SK-N-SH (cell line): ENCODE measurements at regions not wholly inside any gene's neighbourhood (a gene's known extent, or its start where the extent isn't known, plus 50 kb on each side); places are given as distances from the start of the nearest gene placed in this dataset.

Source experiments
- CTCF ChIA-PET: fragments of 300-600, 350-600 bp; formaldehyde crosslinking; extraction: SDS; loops from one replicate; lab custom pipeline; 2021; lab: Yijun Ruan, JAX
- POLR2A ChIA-PET: fragments of 350-600 bp; sonication (Branson Sonifier 250); formaldehyde crosslinking; extraction: SDS; loops from one replicate; lab custom pipeline; 2020; ENCODE audit warnings: antibody characterized with exemption, inconsistent platforms; lab: Yijun Ruan, JAX
- DNase-seq: peaks from one replicate; pipeline ENCODE4 v3.0.0; 2012
- H2AFZ ChIP-seq: fragments of 200-600 bp; sonication (generic); 2 replicates; pipeline ENCODE4 v1.8.1; 2016; ENCODE audit warnings: antibody characterized with exemption, mild to moderate bottlenecking, low read depth
- H3F3A ChIP-seq: fragments of 200-600 bp; sonication (generic); replicated peaks from 2 replicates; pipeline ENCODE3; 2016; ENCODE audit warnings: antibody characterized with exemption, mild to moderate bottlenecking; ENCODE audit not compliant: insufficient read depth
- H3K27ac ChIP-seq, 2 experiments: fragments of 200-500 bp in 1 of 2; fragments of 200-600 bp in 1 of 2; sonication (Bioruptor generic) in 1 of 2; sonication (generic), shearing (Covaris generic) in 1 of 2; 2 replicates each; pipeline versions ENCODE4 v1.5.1 to v1.6.1; 2014 to 2016; ENCODE audit warnings: low read depth in 2 of 2, inconsistent platforms in 1 of 2, low read length in 1 of 2, mild to moderate bottlenecking in 1 of 2, mixed read lengths in 1 of 2
- H3K27me3 ChIP-seq: fragments of 200-600 bp; sonication (generic), shearing (Covaris generic); 2 replicates; pipeline ENCODE4 v1.6.1; 2016; ENCODE audit warnings: mixed run types; ENCODE audit not compliant: insufficient read depth
- H3K36me3 ChIP-seq, 2 experiments: fragments of 200-500 bp in 1 of 2; fragments of 200-600 bp in 1 of 2; sonication (Bioruptor generic) in 1 of 2; sonication (generic) in 1 of 2; replicated peaks in 1 of 2; 2 replicates each; pipeline versions ENCODE3 to v1.5.1; 2014 to 2016; ENCODE audit warnings: low read length in 1 of 2, mild to moderate bottlenecking in 1 of 2; ENCODE audit not compliant: insufficient read depth in 2 of 2, control insufficient read depth in 1 of 2
- H3K4me1 ChIP-seq, 2 experiments: fragments of 200-500 bp in 1 of 2; fragments of 200-600 bp in 1 of 2; sonication (Bioruptor generic) in 1 of 2; sonication (generic), shearing (Covaris generic) in 1 of 2; 2 replicates each; pipeline versions ENCODE4 v1.5.1 to v1.6.1; 2014 to 2016; ENCODE audit warnings: low read depth in 1 of 2, low read length in 1 of 2, mixed run types in 1 of 2; ENCODE audit not compliant: insufficient read depth in 2 of 2, control insufficient read depth in 1 of 2
- H3K4me2 ChIP-seq: fragments of 200-600 bp; sonication (generic), shearing (Covaris generic); 2 replicates; pipeline ENCODE4 v1.6.1; 2017; ENCODE audit warnings: mixed run types
- H3K4me3 ChIP-seq, 2 experiments: fragments of 200-500 bp in 1 of 2; fragments of 200-600 bp in 1 of 2; sonication (Bioruptor generic) in 1 of 2; sonication (generic), shearing (Covaris generic) in 1 of 2; 2 replicates each; pipeline versions ENCODE4 v1.5.1 to v1.8.1; 2014 to 2016; ENCODE audit warnings: low read depth in 2 of 2, inconsistent platforms in 1 of 2, low read length in 1 of 2, mild to moderate bottlenecking in 1 of 2, mixed read lengths in 1 of 2, moderate library complexity in 1 of 2
- H3K79me2 ChIP-seq: fragments of 200-600 bp; sonication (generic); 2 replicates; pipeline ENCODE4 v1.8.1; 2017; ENCODE audit warnings: mild to moderate bottlenecking; ENCODE audit not compliant: insufficient read depth
- H3K9ac ChIP-seq: fragments of 200-600 bp; sonication (generic); 2 replicates; pipeline ENCODE4 v1.6.1; 2017; ENCODE audit warnings: mixed run types
- H3K9me2 ChIP-seq: fragments of 200-600 bp; sonication (generic); 2 replicates; pipeline ENCODE4 v1.6.1; 2017; ENCODE audit warnings: mixed run types
- H3K9me3 ChIP-seq: fragments of 200-600 bp; sonication (generic); 2 replicates; pipeline ENCODE4 v1.6.1; 2017; ENCODE audit warnings: mixed run types, mild to moderate bottlenecking, moderate library complexity
- H4K20me1 ChIP-seq: fragments of 200-600 bp; sonication (generic); 2 replicates; pipeline ENCODE4 v1.6.1; 2017; ENCODE audit warnings: mild to moderate bottlenecking, mixed run types; ENCODE audit not compliant: insufficient read depth
- CHD2 ChIP-seq: fragments of 150-350 bp; IDR thresholded peaks from 2 replicates; pipeline ENCODE4 v1.6.1; 2018; ENCODE audit warnings: low read length; ENCODE audit not compliant: partially characterized antibody
- GABPA ChIP-seq: IDR thresholded peaks from 2 replicates; pipeline ENCODE4 v1.4.0; 2012; ENCODE audit warnings: low read depth, mild to moderate bottlenecking
- GATA2 ChIP-seq: sonication (generic); formaldehyde crosslinking; IDR thresholded peaks from 2 replicates; pipeline ENCODE4 v1.5.0; 2020; ENCODE audit warnings: mild to moderate bottlenecking, missing genetic modification reagents
- IRF3 ChIP-seq: fragments of 150-350 bp; IDR thresholded peaks from 2 replicates; pipeline ENCODE4 v1.6.1; 2016; ENCODE audit warnings: mild to moderate bottlenecking, low read depth, low read length
- RAD21 ChIP-seq: IDR thresholded peaks from 2 replicates; pipeline ENCODE4 v1.6.1; 2012; ENCODE audit warnings: mild to moderate bottlenecking, low read length
- RCOR1 ChIP-seq: fragments of 150-350 bp; IDR thresholded peaks from 2 replicates; pipeline ENCODE4 v1.6.1; 2017; ENCODE audit warnings: antibody characterized with exemption, low read length
- SIN3A ChIP-seq: IDR thresholded peaks from 2 replicates; pipeline ENCODE4 v1.6.1; 2012; ENCODE audit warnings: low read depth, mild to moderate bottlenecking, low read length, moderate library complexity, borderline replicate concordance
- TAF1 ChIP-seq: IDR thresholded peaks from 2 replicates; pipeline ENCODE4 v1.6.1; 2012; ENCODE audit warnings: low read depth, mild to moderate bottlenecking, low read length, moderate library complexity, borderline replicate concordance
- TCF12 ChIP-seq: IDR thresholded peaks from 2 replicates; pipeline ENCODE4 v1.4.0; 2012
- TEAD4 ChIP-seq: IDR thresholded peaks from 2 replicates; pipeline ENCODE4 v1.4.0; 2012; ENCODE audit warnings: mild to moderate bottlenecking, borderline replicate concordance; ENCODE audit not compliant: insufficient read depth
- USF2 ChIP-seq: fragments of 150-350 bp; IDR thresholded peaks from 2 replicates; pipeline ENCODE4 v1.6.1; 2017; ENCODE audit warnings: antibody characterized with exemption, low read length, low read depth, borderline replicate concordance
- YY1 ChIP-seq: IDR thresholded peaks from 2 replicates; pipeline ENCODE4 v1.4.0; 2012; ENCODE audit warnings: low read depth, mild to moderate bottlenecking
- WGBS: methylation state at CpG from one replicate; pipeline ENCODE4 v1.1.6; 2017; ENCODE audit warnings: low lambda C conversion rate; 5-methylcytosine and 5-hydroxymethylcytosine counted together

DNA sequence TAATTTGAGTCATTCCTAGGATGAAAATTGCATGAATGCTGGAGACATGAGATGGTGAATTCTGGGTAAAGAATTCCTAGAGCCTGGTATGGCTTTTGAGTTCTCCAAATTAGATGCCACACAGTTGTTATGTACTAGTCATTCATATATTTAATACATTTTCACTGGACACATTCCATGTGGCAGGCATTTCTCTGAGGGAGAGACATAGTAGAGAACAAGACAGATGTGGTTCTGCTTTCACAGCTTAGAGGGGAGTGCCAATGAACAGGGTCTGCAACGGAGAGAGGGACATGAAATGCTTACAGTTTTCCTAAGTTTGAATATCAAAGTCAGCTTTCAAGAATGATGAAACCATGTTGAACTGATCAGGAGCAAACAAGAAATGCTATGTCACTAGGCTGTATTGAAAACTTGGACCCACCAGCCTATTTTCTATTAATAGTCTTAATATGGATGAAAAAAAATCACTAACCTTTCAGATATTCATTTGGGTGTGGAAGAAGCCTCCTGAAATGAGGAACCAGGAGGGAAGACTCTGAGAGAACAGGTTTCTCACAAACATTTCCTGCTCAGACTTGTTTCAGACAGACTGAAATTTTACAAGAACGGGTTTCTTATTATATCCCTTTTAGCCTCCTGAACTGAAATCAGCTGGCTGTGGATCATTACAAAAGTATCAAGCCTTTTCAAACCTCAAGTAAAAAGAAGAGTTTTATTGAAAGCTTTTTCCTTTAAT is 276.0 kb upstream of the TET2 start (continued):
- TF ChIP-seq TAF1, result no peak

DNA sequence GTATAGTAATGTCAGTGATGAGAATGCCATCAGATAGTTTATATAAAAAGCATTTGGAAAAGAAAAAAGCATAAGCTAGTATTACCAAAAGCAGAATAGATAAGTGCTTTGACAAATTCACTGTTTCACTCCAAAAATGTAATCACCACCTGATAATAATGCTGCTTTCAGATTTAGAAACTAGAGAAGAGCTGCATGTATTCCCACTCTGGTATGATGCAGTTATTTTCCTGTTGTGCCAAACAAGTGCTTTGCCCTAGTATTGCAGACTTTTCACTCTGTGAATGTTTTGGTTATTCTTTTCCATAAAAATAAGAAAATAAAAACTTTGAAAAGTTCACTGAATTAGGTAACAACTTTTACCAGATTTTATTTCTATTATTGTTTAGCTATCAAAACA is 267.7 kb upstream of the TET2 start:
- no peaks in the 10 kb centered on the region for H3K4me1 ChIP-seq
- no peaks in the 10 kb centered on the region for H3K9me2 ChIP-seq
- CTCF ChIA-PET, result interaction anchor here (2.6 kb wide), 1 partner anchor 18 kb away, joined by 11 read pairs; no protein-coding TSS in a partner anchor
- DNase-seq, result no peak
- H3K4me2 ChIP-seq, result no peak overlapping the region
- no peaks in the 10 kb centered on the region for H3K27me3 ChIP-seq
- H3K9me3 ChIP-seq, result no peaks in the 10 kb centered on the region
- no peaks in the 10 kb centered on the region for H3F3A ChIP-seq
- H4K20me1 ChIP-seq, result no peaks in the 10 kb centered on the region
- no peaks in the 10 kb centered on the region for H3K79me2 ChIP-seq
- no peaks in the 10 kb centered on the region for H3K36me3 ChIP-seq
- no peak overlapping the region for H3K27ac ChIP-seq
- H2AFZ ChIP-seq, result no peak overlapping the region
- no peak for TF ChIP-seq TEAD4
- no peak for TF ChIP-seq TCF12
- TF ChIP-seq YY1, result no peak
- TF ChIP-seq, all 33 proteins: peak for 0
- no peak overlapping the region for H3K4me3 ChIP-seq
- H3K9ac ChIP-seq, result no peak overlapping the region
- POLR2A ChIA-PET, result no interaction called here

GRCh38 chr4:104879367-104879766 is 267.3 kb upstream of the TET2 start:
- Histone ChIP-seq H3K27me3 (no peaks in the 10 kb centered on the region), H3K4me3 (no peak overlapping the region), H4K20me1 (no peaks in the 10 kb centered on the region), H3F3A (no peaks in the 10 kb centered on the region), H3K36me3 (no peaks in the 10 kb centered on the region), H3K4me1 (no peaks in the 10 kb centered on the region), H3K27ac (no peak overlapping the region), H3K9me3 (no peaks in the 10 kb centered on the region)
- POLR2A ChIA-PET, result no interaction called here
- TF ChIP-seq YY1 (no peak), GATA2 (no peak), SIN3A (no peak), RCOR1 (no peak), IRF3 (no peak), RAD21 (no peak), USF2 (no peak), CHD2 (no peak), GABPA (no peak)
- TF ChIP-seq, all 33 proteins: peak for 0
- CTCF ChIA-PET, result interaction anchor here (2.6 kb wide), 1 partner anchor 19 kb away, joined by 11 read pairs; no protein-coding TSS in a partner anchor
- no peak for DNase-seq
- Histone ChIP-seq H3K9me2 (no peaks in the 10 kb centered on the region), H3K79me2 (no peaks in the 10 kb centered on the region), H2AFZ (no peak overlapping the region), H3K4me2 (no peak overlapping the region), H3K9ac (no peak overlapping the region)
- 57% methylated on average over 4 of the region's 4 CpGs for WGBS
